Smooth muscle cell (in vitro differentiated cells): ENCODE measurements at regions not wholly inside any gene's neighbourhood (a gene's known extent, or its start where the extent isn't known, plus 50 kb on each side); places are given as distances from the start of the nearest gene placed in this dataset.

Source experiments
- DNase-seq: peaks from one replicate; lab custom pipeline; 2025; ENCODE audit not compliant: unreplicated experiment; lab: John Stamatoyannopoulos, UW
- H2AFZ ChIP-seq: fragments of 200-600 bp; sonication (generic); 2 replicates; pipeline ENCODE4 v1.6.0; 2016; ENCODE audit warnings: antibody characterized with exemption, low read depth, mild to moderate bottlenecking
- H3F3A ChIP-seq: fragments of 200-600 bp; sonication (generic); 2 replicates; pipeline ENCODE4 v1.6.0; 2017; ENCODE audit warnings: antibody characterized with exemption, low read depth
- H3K27ac ChIP-seq: fragments of 200-600 bp; sonication (generic); 2 replicates; pipeline ENCODE4 v1.5.1; 2016; ENCODE audit warnings: low read depth, mild to moderate bottlenecking
- H3K27me3 ChIP-seq: fragments of 200-600 bp; sonication (generic); 2 replicates; pipeline ENCODE4 v1.6.1; 2016; ENCODE audit warnings: low read depth, mild to moderate bottlenecking
- H3K36me3 ChIP-seq: fragments of 200-600 bp; sonication (generic); 2 replicates; pipeline ENCODE4 v1.5.1; 2016; ENCODE audit warnings: low read depth
- H3K4me1 ChIP-seq: fragments of 200-600 bp; sonication (generic); 2 replicates; pipeline ENCODE4 v1.5.1; 2016; ENCODE audit warnings: low read depth
- H3K4me2 ChIP-seq: fragments of 200-600 bp; sonication (generic); 2 replicates; pipeline ENCODE4 v1.6.0; 2016; ENCODE audit warnings: mild to moderate bottlenecking
- H3K4me3 ChIP-seq: fragments of 200-600 bp; sonication (generic); 2 replicates; pipeline ENCODE4 v1.5.1; 2016; ENCODE audit warnings: mild to moderate bottlenecking
- H3K79me2 ChIP-seq: fragments of 200-600 bp; sonication (generic); 2 replicates; pipeline ENCODE4 v1.6.0; 2016; ENCODE audit warnings: low read depth, mild to moderate bottlenecking
- H3K9ac ChIP-seq: fragments of 200-600 bp; sonication (generic); 2 replicates; pipeline ENCODE4 v1.6.0; 2016; ENCODE audit warnings: low read depth
- H3K9me3 ChIP-seq: fragments of 200-600 bp; sonication (generic); replicated peaks from 2 replicates; pipeline ENCODE4 v1.5.1; 2016; ENCODE audit warnings: low read depth
- H4K20me1 ChIP-seq: fragments of 200-600 bp; sonication (generic); 2 replicates; pipeline ENCODE4 v1.6.0; 2016; ENCODE audit warnings: low read depth
- WGBS: methylation state at CpG from one replicate; pipeline ENCODE4 v1.1.7; 2016; ENCODE audit warnings: low lambda C conversion rate; 5-methylcytosine and 5-hydroxymethylcytosine counted together
- TF ChIP-seq, protein P1 (sequence below): fragments of 200-600 bp; sonication (generic); IDR thresholded peaks from 2 replicates; pipeline ENCODE4 v1.5.1; 2017; ENCODE audit warnings: borderline replicate concordance, mild to moderate bottlenecking, antibody characterized with exemption; ENCODE audit not compliant: insufficient read depth, poor library complexity, severe bottlenecking

DNA sequence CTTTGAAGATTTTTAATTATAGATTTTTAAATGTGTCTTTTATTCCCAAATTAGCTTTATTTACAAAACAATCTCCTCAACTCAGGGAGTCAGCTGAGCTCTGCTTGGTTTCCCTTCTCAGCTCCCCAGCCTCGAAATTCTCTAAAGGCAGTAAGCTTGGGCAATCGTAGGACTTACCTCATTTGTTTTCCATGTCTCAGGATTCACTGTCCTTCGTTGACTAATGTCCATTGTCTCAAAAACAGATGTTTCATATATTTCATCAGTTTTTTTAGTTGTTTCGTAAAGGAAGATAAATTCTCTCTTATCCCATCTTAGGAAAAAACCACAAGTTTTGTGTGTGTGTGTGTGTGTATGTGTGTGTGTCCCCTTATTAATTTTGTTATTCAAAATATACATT, 102.2 kb upstream of the ADGRF1 start:
- H3F3A ChIP-seq: no peaks in the 10 kb centered on the region

DNA sequence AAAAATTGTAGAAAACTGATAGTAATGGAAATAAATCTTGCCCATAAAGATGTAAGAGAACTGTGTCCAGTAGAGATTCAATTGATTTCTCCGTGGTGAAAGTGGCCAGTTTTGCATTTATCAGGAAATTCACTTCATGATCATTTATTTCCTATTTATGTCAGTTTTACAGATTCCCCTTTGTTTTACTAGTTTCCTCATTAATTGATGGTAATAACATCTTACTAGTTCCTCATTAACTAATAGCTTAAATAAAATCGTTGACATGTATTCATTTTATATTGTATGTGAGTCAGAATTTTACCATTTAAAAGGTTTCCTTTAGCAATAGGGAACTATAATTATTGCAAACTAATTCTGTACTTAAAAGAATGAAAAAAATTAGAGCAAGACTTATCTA, 99.8 kb upstream of the ADGRF1 start:
- H3K4me1 ChIP-seq: peaks cover 13% of the 10 kb centered on the region
- no peak for DNase-seq
- H2AFZ ChIP-seq: no peak overlapping the region
- no peaks in the 10 kb centered on the region for H3K36me3 ChIP-seq
- H3K27me3 ChIP-seq: no peaks in the 10 kb centered on the region
- H3K9ac ChIP-seq: no peak overlapping the region
- H3K4me3 ChIP-seq: no peak overlapping the region
- H3K4me2 ChIP-seq: no peak overlapping the region
- no peaks in the 10 kb centered on the region for H3K9me3 ChIP-seq
- TF ChIP-seq, protein P1, sequence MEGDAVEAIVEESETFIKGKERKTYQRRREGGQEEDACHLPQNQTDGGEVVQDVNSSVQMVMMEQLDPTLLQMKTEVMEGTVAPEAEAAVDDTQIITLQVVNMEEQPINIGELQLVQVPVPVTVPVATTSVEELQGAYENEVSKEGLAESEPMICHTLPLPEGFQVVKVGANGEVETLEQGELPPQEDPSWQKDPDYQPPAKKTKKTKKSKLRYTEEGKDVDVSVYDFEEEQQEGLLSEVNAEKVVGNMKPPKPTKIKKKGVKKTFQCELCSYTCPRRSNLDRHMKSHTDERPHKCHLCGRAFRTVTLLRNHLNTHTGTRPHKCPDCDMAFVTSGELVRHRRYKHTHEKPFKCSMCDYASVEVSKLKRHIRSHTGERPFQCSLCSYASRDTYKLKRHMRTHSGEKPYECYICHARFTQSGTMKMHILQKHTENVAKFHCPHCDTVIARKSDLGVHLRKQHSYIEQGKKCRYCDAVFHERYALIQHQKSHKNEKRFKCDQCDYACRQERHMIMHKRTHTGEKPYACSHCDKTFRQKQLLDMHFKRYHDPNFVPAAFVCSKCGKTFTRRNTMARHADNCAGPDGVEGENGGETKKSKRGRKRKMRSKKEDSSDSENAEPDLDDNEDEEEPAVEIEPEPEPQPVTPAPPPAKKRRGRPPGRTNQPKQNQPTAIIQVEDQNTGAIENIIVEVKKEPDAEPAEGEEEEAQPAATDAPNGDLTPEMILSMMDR: no peak
- no peaks in the 10 kb centered on the region for H3K79me2 ChIP-seq
- WGBS: 91% methylated on average over 2 of the region's 2 CpGs
- no peaks in the 10 kb centered on the region for H4K20me1 ChIP-seq
- H3K27ac ChIP-seq: no peak overlapping the region
- H3F3A ChIP-seq: no peaks in the 10 kb centered on the region

More for the DNA sequence above, 102.2 kb upstream of the ADGRF1 start:
- Histone ChIP-seq H3K4me2 (peak overlapping the region; percentile 68), H3K4me1 (peaks cover 13% of the 10 kb centered on the region), H3K9me3 (no peaks in the 10 kb centered on the region), H3K9ac (peak overlapping the region; percentile 47), H3K79me2 (no peaks in the 10 kb centered on the region), H3K27me3 (no peaks in the 10 kb centered on the region), H3K36me3 (no peaks in the 10 kb centered on the region), H3K27ac (peak overlapping the region; percentile 79), H2AFZ (peak overlapping the region; percentile 76), H4K20me1 (no peaks in the 10 kb centered on the region), H3K4me3 (no peak overlapping the region)
- DNase-seq: no peak
- TF ChIP-seq, protein P1: no peak
- 19% methylated on average over 4 of the region's 4 CpGs for WGBS

DNA sequence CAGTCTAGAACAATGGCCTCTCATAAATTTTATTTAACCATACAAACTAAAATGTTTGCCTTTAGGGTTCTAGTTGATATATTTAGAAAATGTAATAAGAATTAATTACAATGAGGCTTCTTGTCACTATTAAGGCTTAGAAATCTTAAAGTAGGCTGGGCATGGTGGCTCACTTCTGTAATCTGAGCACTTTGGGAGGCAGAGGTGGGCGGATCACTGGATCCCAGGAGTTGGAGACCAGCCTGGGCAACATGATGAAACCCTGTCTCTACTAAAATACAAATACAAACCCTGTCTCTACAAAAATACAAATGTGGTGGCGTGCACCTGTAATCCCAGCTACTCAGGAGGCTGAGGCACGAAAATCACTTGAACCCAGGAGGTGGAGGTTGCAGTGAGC, 99.0 kb upstream of the ADGRF1 start:
- no peak for DNase-seq
- H3K36me3 ChIP-seq: no peaks in the 10 kb centered on the region
- H3K27ac ChIP-seq: no peak overlapping the region
- H3K9me3 ChIP-seq: no peaks in the 10 kb centered on the region
- no peak overlapping the region for H3K4me2 ChIP-seq
- no peaks in the 10 kb centered on the region for H3K27me3 ChIP-seq
- H3K4me1 ChIP-seq: peaks cover 13% of the 10 kb centered on the region
- H2AFZ ChIP-seq: no peak overlapping the region
- no peak overlapping the region for H3K4me3 ChIP-seq
- H3F3A ChIP-seq: no peaks in the 10 kb centered on the region
- no peaks in the 10 kb centered on the region for H3K79me2 ChIP-seq
- H3K9ac ChIP-seq: no peak overlapping the region
- TF ChIP-seq, protein P1: no peak
- WGBS: 100% methylated on average over 3 of the region's 3 CpGs
- H4K20me1 ChIP-seq: no peaks in the 10 kb centered on the region

DNA sequence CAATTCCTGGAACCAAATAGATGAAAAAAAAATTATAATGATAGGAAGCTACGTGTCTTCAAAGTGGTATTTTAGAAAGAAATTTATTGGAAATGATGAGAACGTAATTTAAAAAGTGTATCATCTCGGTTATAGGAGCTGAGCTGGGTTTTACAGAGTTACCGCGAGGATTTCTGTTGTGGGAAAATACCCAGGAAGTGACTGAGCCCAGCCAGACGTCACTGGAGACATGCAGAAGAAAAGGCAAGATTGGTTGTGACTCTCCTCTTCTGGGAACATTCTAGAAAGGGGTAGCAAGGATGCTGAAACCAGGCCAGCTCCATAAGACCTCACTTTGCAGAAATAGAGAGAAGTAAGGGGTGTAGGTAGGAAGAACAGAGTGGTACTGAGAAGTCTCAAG, 95.9 kb upstream of the ADGRF1 start:
- H3K4me1 ChIP-seq: peaks cover 17% of the 10 kb centered on the region
- no peak for DNase-seq

More for the DNA sequence above, 95.9 kb upstream of the ADGRF1 start:
- no peak overlapping the region for H3K9ac ChIP-seq
- no peaks in the 10 kb centered on the region for H3K36me3 ChIP-seq
- peak overlapping the region; percentile 52 for H3K27ac ChIP-seq
- H3K27me3 ChIP-seq: no peaks in the 10 kb centered on the region
- TF ChIP-seq, protein P1: no peak
- H3K79me2 ChIP-seq: no peaks in the 10 kb centered on the region
- peak overlapping the region; percentile 76 for H2AFZ ChIP-seq
- H4K20me1 ChIP-seq: no peaks in the 10 kb centered on the region
- H3F3A ChIP-seq: peaks cover 5% of the 10 kb centered on the region
- no peak overlapping the region for H3K4me3 ChIP-seq
- WGBS: 33% methylated on average over 6 of the region's 6 CpGs
- H3K9me3 ChIP-seq: no peaks in the 10 kb centered on the region
- H3K4me2 ChIP-seq: peak overlapping the region; percentile 72
